BJ (cell line): ENCODE measurements at regions not wholly inside any gene's neighbourhood (a gene's known extent, or its start where the extent isn't known, plus 50 kb on each side); places are given as distances from the start of the nearest gene placed in this dataset.

Experiments
- CTCF ChIA-PET: fragments of 350-600 bp; formaldehyde crosslinking; extraction: SDS; loops from one replicate; lab custom pipeline; 2021; ENCODE audit warnings: antibody characterized with exemption, inconsistent platforms; lab: Yijun Ruan, JAX
- POLR2A ChIA-PET: fragments of 300-600 bp; sonication (Branson Sonifier 250); formaldehyde crosslinking; extraction: SDS; loops from one replicate; lab custom pipeline; 2021; ENCODE audit warnings: antibody characterized with exemption; lab: Charles Lee
- DNase-seq: peaks from one replicate; pipeline ENCODE4 v3.0.0-alpha.2; 2011; ENCODE audit warnings: low read depth
- H3K27me3 ChIP-seq: 2 replicates; pipeline ENCODE4 v1.6.0; 2011; ENCODE audit warnings: low read length; ENCODE audit not compliant: control insufficient read depth, insufficient read depth
- H3K36me3 ChIP-seq: 2 replicates; pipeline ENCODE4 v1.5.1; 2011; ENCODE audit warnings: low read length; ENCODE audit not compliant: control insufficient read depth, insufficient read depth
- H3K4me3 ChIP-seq: 2 replicates; pipeline ENCODE4 v1.5.1; 2011; ENCODE audit warnings: low read depth, mild to moderate bottlenecking, control low read depth, low read length
- TF ChIP-seq, protein P1 (sequence below): IDR thresholded peaks from 2 replicates; pipeline ENCODE4 v1.5.1; 2011; ENCODE audit warnings: low read depth, mild to moderate bottlenecking, control low read depth, inconsistent platforms, low read length, moderate library complexity; ENCODE audit not compliant: insufficient read depth

DNA sequence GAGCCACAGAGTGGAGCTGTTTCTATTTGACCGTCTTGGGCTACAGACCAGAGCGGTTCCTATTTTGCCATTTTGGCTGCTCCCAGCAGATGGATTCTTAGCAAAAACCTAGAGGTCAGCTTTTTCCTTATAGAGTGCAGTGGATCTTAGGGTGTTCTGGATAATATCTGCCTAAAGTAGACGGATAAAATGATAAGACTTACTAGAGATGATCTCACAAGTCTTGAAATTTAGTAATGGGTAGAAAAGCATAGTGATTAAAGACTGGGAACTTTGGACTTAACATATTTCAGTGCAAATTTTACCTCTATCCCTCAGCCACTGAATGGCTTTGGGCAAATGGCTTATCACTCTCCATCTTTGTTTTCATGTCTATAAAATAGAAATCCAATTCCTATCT lies 439.8 kb downstream of the ADGRL2 start:
- DNase-seq, result no peak
- ChIA-PET POLR2A (no interaction called here), CTCF (no interaction called here)
- H3K36me3 ChIP-seq, result no peaks in the 10 kb centered on the region
- H3K4me3 ChIP-seq, result no peak overlapping the region
- TF ChIP-seq, protein P1, sequence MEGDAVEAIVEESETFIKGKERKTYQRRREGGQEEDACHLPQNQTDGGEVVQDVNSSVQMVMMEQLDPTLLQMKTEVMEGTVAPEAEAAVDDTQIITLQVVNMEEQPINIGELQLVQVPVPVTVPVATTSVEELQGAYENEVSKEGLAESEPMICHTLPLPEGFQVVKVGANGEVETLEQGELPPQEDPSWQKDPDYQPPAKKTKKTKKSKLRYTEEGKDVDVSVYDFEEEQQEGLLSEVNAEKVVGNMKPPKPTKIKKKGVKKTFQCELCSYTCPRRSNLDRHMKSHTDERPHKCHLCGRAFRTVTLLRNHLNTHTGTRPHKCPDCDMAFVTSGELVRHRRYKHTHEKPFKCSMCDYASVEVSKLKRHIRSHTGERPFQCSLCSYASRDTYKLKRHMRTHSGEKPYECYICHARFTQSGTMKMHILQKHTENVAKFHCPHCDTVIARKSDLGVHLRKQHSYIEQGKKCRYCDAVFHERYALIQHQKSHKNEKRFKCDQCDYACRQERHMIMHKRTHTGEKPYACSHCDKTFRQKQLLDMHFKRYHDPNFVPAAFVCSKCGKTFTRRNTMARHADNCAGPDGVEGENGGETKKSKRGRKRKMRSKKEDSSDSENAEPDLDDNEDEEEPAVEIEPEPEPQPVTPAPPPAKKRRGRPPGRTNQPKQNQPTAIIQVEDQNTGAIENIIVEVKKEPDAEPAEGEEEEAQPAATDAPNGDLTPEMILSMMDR, result no peak
- no peaks in the 10 kb centered on the region for H3K27me3 ChIP-seq

DNA sequence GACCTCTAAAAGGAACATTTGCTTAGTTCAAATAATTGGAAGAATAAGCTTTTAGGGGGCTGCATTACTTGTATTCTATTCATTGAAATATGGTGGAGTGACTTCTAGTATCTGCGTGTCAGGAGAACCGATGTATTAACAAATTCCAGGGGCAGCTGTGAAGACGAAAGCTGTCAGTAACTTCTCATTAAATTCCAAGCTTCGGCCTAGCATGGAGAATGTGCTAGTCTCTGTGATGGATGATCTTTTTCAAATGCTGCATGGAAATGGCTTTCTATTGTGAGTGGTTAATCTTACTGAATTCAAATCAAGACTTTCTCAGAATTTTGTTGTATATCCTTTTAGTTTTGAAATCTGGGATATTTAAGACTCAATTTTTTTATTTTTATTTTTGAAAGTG lies 429.9 kb downstream of the ADGRL2 start:
- no peaks in the 10 kb centered on the region for H3K27me3 ChIP-seq
- ChIA-PET POLR2A (no interaction called here), CTCF (no interaction called here)
- H3K36me3 ChIP-seq, result no peaks in the 10 kb centered on the region
- TF ChIP-seq, protein P1, result no peak
- DNase-seq, result no peak
- no peak overlapping the region for H3K4me3 ChIP-seq

DNA sequence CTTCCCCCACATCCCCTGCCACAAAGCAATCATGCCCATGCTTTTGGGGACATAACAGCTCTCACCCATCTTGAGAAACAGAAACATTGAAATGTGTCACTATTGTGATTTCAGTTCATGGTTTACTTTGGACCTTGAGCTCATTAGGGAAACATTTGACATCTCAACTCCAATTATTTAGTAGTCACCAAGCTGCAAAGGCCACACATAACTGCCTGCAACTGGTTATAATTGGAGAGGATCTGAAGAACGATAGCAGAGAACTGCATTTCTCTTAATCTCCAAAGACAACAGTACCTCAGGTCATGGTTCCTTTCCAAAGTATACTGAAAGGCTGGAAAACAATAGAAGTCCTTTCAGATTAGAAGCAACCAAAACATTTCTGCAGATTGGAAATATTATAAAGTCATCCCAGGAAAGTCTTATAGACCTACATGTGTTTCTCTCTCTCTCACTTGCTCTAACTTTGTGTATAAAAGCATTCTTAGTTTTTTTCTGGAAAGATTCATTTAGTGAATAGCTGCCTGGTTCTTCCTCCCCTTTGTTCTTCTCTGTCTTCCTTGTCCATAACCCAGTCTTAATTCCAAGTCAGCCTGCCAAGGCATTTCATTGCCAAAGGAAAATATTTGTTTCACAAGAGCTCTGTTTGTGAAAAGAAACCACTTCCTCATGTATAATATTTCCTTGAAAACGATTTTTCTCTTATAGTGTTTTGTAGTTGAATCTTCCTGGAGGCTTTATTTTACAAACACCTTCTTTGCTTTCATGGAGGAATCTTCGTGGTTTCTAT lies 426.8 kb downstream of the ADGRL2 start:
- DNase-seq, result no peak
- H3K4me3 ChIP-seq, result no peak overlapping the region
- TF ChIP-seq, protein P1, result no peak
- POLR2A ChIA-PET, result no interaction called here
- no peaks in the 10 kb centered on the region for H3K36me3 ChIP-seq
- H3K27me3 ChIP-seq, result no peaks in the 10 kb centered on the region
- CTCF ChIA-PET, result no interaction called here

- TF ChIP-seq, protein P1, result no peak
- Histone ChIP-seq H3K4me3 (no peak overlapping the region), H3K27me3 (no peaks in the 10 kb centered on the region), H3K36me3 (no peaks in the 10 kb centered on the region)
- POLR2A ChIA-PET, result no interaction called here
- no peak for DNase-seq
- CTCF ChIA-PET, result no interaction called here
Observed at GRCh38 chr1:82226186-82226505, 425.4 kb downstream of the ADGRL2 start.

- TF ChIP-seq, protein P1, result no peak
- no peaks in the 10 kb centered on the region for H3K36me3 ChIP-seq
- no peak for DNase-seq
- no peak overlapping the region for H3K4me3 ChIP-seq
- no peaks in the 10 kb centered on the region for H3K27me3 ChIP-seq
- CTCF ChIA-PET, result no interaction called here
- POLR2A ChIA-PET, result no interaction called here
Observed at GRCh38 chr1:82225421-82226185, 424.9 kb downstream of the ADGRL2 start.
